Tibial artery (tissue), 4 donors: ENCODE measurements at regions not wholly inside any gene's neighbourhood (a gene's known extent, or its start where the extent isn't known, plus 50 kb on each side); places are given as distances from the start of the nearest gene placed in this dataset.

Source experiments
- DNase-seq, 2 donors: peaks; one replicate each; pipeline ENCODE4 v3.0.0-alpha.2; 2019
- H3K27ac ChIP-seq, 2 donors: fragments of 200-600 bp; sonication (generic) in 1 of 2; 1 replicate in 1 of 2; 2 replicates in 1 of 2; pipeline ENCODE4 v1.5.1; 2018 to 2019; ENCODE audit warnings: mild to moderate bottlenecking in 1 of 2
- H3K27me3 ChIP-seq, 2 donors: fragments of 200-600 bp; sonication (generic) in 1 of 2; one replicate each; pipeline versions ENCODE4 v1.5.1 to v1.6.0; 2016 to 2019
- H3K36me3 ChIP-seq, 3 donors: fragments of 200-600 bp; sonication (generic) in 2 of 3; one replicate each; pipeline ENCODE4 v1.5.1; 2016 to 2019; ENCODE audit warnings: mild to moderate bottlenecking in 2 of 3
- H3K4me1 ChIP-seq, 4 donors: fragments of 200-600 bp; sonication (generic) in 2 of 4; 1 replicate in 3 of 4; 2 replicates in 1 of 4; pipeline ENCODE4 v1.5.1; 2016 to 2019
- H3K4me3 ChIP-seq, 2 donors: fragments of 200-600 bp; sonication (generic) in 1 of 2; 1 replicate in 1 of 2; 2 replicates in 1 of 2; pipeline ENCODE4 v1.5.1; 2018 to 2019; ENCODE audit warnings: mild to moderate bottlenecking in 2 of 2
- H3K9me3 ChIP-seq, 3 donors: fragments of 200-600 bp; sonication (generic) in 1 of 3; one replicate each; pipeline ENCODE4 v1.5.1; 2016 to 2019
- intact Hi-C: fragments of 100-400 bp; cut with DNase I; formaldehyde crosslinking; loops from one replicate; pipeline ENCODE4 v1.15.0; 2023; ENCODE audit warnings: low total_unique reads
- TF ChIP-seq, protein P1 (sequence below), 2 experiments: fragments of 200-600 bp in 1 of 2; fragments of 450-650 bp in 1 of 2; IDR thresholded peaks; one replicate each; pipeline ENCODE4 v1.5.1; 2017 to 2019; ENCODE audit warnings: antibody characterized with exemption in 2 of 2, mild to moderate bottlenecking in 1 of 2, moderate library complexity in 1 of 2

DNA sequence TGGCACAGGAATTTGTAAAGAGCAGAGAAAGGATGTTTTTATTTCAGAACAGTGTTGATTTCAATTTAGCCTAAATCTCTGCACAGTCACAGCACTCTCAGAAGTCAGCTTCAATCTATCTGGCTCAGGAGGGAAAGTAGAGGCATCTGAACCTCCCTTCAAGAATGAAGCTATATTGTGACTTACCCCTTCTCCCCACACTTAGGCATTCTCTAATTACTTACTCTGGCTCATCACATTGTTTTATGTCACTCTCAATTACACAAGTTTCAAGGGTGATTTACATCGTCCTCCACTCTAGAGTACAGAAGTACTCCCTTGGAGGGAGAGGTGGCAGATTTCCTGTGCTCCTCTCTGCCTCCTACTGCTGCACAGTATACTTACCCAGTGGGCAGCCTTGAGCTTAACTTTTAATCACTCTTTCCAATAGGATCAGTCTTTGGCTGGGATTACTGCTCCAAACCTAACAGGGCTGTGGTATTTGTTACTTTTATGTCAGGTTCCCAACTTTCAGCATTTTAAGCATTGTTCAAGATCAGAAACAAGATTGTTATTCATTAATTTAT, 211.4 kb downstream of the AASDHPPT start:
- Histone ChIP-seq H3K36me3 (no peaks in the 10 kb centered on the region), H3K4me1 (no peaks in the 10 kb centered on the region), H3K4me3 (no peak overlapping the region), H3K27me3 (no peaks in the 10 kb centered on the region), H3K9me3 (no peaks in the 10 kb centered on the region), H3K27ac (no peak overlapping the region)
- no peak for DNase-seq
- TF ChIP-seq, protein P1, sequence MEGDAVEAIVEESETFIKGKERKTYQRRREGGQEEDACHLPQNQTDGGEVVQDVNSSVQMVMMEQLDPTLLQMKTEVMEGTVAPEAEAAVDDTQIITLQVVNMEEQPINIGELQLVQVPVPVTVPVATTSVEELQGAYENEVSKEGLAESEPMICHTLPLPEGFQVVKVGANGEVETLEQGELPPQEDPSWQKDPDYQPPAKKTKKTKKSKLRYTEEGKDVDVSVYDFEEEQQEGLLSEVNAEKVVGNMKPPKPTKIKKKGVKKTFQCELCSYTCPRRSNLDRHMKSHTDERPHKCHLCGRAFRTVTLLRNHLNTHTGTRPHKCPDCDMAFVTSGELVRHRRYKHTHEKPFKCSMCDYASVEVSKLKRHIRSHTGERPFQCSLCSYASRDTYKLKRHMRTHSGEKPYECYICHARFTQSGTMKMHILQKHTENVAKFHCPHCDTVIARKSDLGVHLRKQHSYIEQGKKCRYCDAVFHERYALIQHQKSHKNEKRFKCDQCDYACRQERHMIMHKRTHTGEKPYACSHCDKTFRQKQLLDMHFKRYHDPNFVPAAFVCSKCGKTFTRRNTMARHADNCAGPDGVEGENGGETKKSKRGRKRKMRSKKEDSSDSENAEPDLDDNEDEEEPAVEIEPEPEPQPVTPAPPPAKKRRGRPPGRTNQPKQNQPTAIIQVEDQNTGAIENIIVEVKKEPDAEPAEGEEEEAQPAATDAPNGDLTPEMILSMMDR (IDR thresholded peaks at IDR 0.05) = no peak
- intact Hi-C loops = no loop called here

DNA sequence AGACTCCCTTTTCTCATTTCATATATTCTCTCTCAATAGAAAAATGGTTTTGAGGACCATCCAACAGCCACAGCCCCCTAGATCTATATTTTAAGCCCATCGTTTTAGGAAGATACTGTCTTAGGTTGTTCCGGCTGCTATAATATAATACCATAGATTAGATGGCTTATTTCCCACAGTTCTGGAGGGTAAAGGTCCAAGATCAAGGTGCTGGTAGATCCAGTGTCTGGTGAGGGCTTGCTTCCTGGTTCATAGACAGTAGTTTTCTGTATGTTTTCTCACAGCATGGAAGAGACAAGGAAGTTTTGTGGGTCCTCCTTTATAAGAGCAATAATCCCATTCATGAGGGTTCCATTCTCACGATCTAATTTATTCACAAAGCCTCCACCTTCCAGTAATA, 215.1 kb downstream of the AASDHPPT start:
- Histone ChIP-seq H3K4me1 (no peaks in the 10 kb centered on the region), H3K27me3 (no peaks in the 10 kb centered on the region), H3K27ac (no peak overlapping the region), H3K9me3 (no peaks in the 10 kb centered on the region), H3K4me3 (no peak overlapping the region), H3K36me3 (no peaks in the 10 kb centered on the region)
- intact Hi-C loops = no loop called here
- TF ChIP-seq, protein P1 (IDR thresholded peaks at IDR 0.05) = no peak
- no peak for DNase-seq

DNA sequence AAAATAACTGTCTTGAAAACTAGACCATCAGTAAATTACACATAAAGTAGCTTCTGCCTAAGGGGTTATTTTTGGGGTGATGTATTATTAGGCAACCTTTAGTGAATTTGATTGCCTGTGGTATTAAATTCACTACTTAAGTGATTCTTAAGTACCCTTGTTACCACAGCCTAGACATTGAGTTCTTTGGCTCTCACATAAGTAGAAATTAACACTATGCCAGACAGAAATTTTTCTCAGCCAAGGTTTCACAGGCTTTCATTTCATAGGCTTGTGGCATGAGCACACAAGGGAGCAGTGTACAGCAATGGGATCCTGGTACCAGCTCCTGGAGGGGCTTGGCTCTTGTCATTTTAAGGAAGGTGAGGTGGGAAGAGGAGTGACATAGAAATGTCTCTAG, 218.5 kb downstream of the AASDHPPT start:
- Histone ChIP-seq H3K4me3 (no peak overlapping the region), H3K9me3 (no peaks in the 10 kb centered on the region), H3K27me3 (no peaks in the 10 kb centered on the region), H3K27ac (no peak overlapping the region), H3K36me3 (no peaks in the 10 kb centered on the region), H3K4me1 (no peaks in the 10 kb centered on the region)
- intact Hi-C loops = no loop called here
- TF ChIP-seq, protein P1 (IDR thresholded peaks at IDR 0.05) = no peak
- no peak for DNase-seq

DNA sequence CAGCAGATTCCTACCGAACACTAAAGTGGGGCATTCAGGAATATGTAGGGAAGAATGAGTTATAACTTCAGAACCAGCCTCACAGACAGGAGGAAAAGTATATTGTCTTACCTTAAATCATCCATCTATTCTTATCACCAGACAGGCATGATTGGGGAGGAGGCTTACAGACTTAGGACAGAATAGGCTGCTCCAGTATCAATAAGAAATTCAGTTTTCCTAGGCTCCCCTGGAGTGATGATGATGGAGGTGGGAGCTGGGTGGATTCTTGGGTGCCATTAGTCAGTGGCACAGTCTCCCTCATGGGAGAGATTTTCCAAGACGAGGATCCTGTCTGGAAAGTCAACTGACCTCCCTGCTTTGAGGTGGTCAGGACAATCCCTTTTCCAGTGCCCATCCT, 225.0 kb downstream of the AASDHPPT start:
- DNase-seq = no peak
- Histone ChIP-seq H3K36me3 (no peaks in the 10 kb centered on the region), H3K4me1 (no peaks in the 10 kb centered on the region), H3K27ac (no peak overlapping the region), H3K4me3 (no peak overlapping the region), H3K27me3 (no peaks in the 10 kb centered on the region), H3K9me3 (no peaks in the 10 kb centered on the region)
- TF ChIP-seq, protein P1 (IDR thresholded peaks at IDR 0.05) = no peak
- intact Hi-C loops = no loop called here

DNA sequence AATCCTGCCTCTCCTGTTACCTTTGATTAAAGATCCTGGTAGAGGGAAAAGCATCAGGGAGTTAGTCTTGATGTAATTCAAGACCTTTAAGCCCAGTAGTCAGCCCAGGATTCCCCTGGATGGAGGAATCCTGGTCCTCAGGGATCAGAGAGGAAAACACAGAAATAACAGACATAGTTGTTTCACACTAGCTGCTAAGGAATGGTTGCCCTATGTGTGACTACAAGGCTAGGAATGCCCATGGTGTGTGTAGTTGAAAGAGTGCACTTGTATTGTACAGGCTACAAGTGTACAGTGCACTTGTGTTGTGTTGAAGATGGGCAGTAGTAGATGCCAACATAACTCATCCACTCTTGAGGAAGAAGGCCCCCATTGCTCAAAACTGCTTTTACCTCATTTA, 226.8 kb downstream of the AASDHPPT start:
- TF ChIP-seq, protein P1 (IDR thresholded peaks at IDR 0.05) = no peak
- H3K4me3 ChIP-seq = no peak overlapping the region
- no peaks in the 10 kb centered on the region for H3K36me3 ChIP-seq
- no peak overlapping the region for H3K27ac ChIP-seq
- H3K27me3 ChIP-seq = no peaks in the 10 kb centered on the region
- DNase-seq = no peak
- H3K9me3 ChIP-seq = no peaks in the 10 kb centered on the region
- intact Hi-C loops = no loop called here
- no peaks in the 10 kb centered on the region for H3K4me1 ChIP-seq

DNA sequence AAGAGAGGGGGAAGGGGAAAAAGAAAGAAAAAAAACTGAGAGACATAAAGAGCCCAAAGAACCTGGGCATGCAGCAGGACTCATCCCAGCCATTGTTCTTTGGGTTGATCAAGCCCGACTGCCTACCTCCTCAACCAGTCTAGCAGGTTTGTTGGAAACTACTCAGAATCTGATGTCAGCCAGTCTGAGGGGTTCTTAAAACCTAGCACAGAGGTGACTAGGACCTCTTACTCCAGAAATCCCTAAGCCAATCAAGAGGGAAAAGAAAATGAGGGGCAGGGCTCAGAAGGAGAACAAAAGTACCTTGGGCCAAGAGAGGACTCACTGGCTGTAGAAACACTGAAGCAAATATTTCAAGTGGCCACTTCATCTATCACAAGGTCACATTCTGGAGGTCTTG, 228.0 kb downstream of the AASDHPPT start:
- Histone ChIP-seq H3K27ac (no peak overlapping the region), H3K9me3 (no peaks in the 10 kb centered on the region), H3K4me3 (no peak overlapping the region), H3K36me3 (no peaks in the 10 kb centered on the region), H3K27me3 (no peaks in the 10 kb centered on the region), H3K4me1 (no peaks in the 10 kb centered on the region)
- DNase-seq = no peak
- TF ChIP-seq, protein P1 (IDR thresholded peaks at IDR 0.05) = no peak
- intact Hi-C loops = no loop called here
